ENCODE measurements at regions not wholly inside any gene's neighbourhood (a gene's known extent, or its start where the extent isn't known, plus 50 kb on each side); places are given as distances from the start of the nearest gene placed in this dataset.

DNA sequence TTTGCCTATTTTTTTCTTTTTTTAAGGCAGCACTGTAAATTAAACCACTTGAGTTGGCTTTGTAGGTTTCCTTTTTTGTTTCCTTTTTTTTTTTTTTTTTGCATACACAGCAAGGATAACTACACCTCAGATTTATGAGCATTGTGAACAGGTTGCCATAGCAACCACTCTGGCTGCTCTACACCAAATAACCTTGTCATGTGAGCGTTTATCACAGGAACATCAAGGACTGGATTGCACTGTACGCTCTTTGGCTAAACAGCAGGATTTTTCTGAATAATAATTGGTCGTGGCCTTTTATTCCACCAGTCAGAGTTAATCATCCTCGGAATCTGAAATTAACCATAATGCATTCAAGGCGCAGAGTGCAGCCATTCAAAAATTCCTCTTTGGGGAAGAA, 199.1 kb upstream of the SLC14A2 start:
- TF ChIP-seq ZNF446 (CRISPR knock-in tag; IDR thresholded peaks at IDR 0.05) (no peak), POLR2A (IDR thresholded peaks at IDR 0.05; ENCODE audit: insufficient read depth in 1 of 2, low read depth in 2 of 2, low read length in 2 of 2) (no peak), ZNF350 (CRISPR knock-in tag; IDR thresholded peaks at IDR 0.05; ENCODE audit: borderline replicate concordance, low read depth) (no peak), CHD4 (IDR thresholded peaks at IDR 0.05; ENCODE audit: borderline replicate concordance, low read length) (no peak), NR2C2 (CRISPR knock-in tag; IDR thresholded peaks at IDR 0.05; ENCODE audit: borderline replicate concordance) (no peak), ZFX (CRISPR knock-in tag; IDR thresholded peaks at IDR 0.05; ENCODE audit: low read depth) (no peak), IKZF1 (IDR thresholded peaks at IDR 0.05) (no peak), ZBTB3 (CRISPR knock-in tag; IDR thresholded peaks at IDR 0.05; ENCODE audit: borderline replicate concordance, low read depth) (no peak), NFYB (CRISPR knock-in tag; IDR thresholded peaks at IDR 0.05) (no peak), SRF (IDR thresholded peaks at IDR 0.05; ENCODE audit: low read depth, low read length) (no peak), ZNF766 (CRISPR knock-in tag; IDR thresholded peaks at IDR 0.05; ENCODE audit: borderline replicate concordance) (no peak), KLF6 (CRISPR knock-in tag; IDR thresholded peaks at IDR 0.05) (no peak)
- TF ChIP-seq, protein P1, sequence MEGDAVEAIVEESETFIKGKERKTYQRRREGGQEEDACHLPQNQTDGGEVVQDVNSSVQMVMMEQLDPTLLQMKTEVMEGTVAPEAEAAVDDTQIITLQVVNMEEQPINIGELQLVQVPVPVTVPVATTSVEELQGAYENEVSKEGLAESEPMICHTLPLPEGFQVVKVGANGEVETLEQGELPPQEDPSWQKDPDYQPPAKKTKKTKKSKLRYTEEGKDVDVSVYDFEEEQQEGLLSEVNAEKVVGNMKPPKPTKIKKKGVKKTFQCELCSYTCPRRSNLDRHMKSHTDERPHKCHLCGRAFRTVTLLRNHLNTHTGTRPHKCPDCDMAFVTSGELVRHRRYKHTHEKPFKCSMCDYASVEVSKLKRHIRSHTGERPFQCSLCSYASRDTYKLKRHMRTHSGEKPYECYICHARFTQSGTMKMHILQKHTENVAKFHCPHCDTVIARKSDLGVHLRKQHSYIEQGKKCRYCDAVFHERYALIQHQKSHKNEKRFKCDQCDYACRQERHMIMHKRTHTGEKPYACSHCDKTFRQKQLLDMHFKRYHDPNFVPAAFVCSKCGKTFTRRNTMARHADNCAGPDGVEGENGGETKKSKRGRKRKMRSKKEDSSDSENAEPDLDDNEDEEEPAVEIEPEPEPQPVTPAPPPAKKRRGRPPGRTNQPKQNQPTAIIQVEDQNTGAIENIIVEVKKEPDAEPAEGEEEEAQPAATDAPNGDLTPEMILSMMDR (CRISPR knock-in tag; IDR thresholded peaks at IDR 0.05): no peak
- TF ChIP-seq, protein P2, sequence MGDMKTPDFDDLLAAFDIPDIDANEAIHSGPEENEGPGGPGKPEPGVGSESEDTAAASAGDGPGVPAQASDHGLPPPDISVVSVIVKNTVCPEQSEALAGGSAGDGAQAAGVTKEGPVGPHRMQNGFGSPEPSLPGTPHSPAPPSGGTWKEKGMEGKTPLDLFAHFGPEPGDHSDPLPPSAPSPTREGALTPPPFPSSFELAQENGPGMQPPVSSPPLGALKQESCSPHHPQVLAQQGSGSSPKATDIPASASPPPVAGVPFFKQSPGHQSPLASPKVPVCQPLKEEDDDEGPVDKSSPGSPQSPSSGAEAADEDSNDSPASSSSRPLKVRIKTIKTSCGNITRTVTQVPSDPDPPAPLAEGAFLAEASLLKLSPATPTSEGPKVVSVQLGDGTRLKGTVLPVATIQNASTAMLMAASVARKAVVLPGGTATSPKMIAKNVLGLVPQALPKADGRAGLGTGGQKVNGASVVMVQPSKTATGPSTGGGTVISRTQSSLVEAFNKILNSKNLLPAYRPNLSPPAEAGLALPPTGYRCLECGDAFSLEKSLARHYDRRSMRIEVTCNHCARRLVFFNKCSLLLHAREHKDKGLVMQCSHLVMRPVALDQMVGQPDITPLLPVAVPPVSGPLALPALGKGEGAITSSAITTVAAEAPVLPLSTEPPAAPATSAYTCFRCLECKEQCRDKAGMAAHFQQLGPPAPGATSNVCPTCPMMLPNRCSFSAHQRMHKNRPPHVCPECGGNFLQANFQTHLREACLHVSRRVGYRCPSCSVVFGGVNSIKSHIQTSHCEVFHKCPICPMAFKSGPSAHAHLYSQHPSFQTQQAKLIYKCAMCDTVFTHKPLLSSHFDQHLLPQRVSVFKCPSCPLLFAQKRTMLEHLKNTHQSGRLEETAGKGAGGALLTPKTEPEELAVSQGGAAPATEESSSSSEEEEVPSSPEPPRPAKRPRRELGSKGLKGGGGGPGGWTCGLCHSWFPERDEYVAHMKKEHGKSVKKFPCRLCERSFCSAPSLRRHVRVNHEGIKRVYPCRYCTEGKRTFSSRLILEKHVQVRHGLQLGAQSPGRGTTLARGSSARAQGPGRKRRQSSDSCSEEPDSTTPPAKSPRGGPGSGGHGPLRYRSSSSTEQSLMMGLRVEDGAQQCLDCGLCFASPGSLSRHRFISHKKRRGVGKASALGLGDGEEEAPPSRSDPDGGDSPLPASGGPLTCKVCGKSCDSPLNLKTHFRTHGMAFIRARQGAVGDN (CRISPR knock-in tag; IDR thresholded peaks at IDR 0.05): no peak
